ENCODE measurements at regions not wholly inside any gene's neighbourhood (a gene's known extent, or its start where the extent isn't known, plus 50 kb on each side); places are given as distances from the start of the nearest gene placed in this dataset.

DNA sequence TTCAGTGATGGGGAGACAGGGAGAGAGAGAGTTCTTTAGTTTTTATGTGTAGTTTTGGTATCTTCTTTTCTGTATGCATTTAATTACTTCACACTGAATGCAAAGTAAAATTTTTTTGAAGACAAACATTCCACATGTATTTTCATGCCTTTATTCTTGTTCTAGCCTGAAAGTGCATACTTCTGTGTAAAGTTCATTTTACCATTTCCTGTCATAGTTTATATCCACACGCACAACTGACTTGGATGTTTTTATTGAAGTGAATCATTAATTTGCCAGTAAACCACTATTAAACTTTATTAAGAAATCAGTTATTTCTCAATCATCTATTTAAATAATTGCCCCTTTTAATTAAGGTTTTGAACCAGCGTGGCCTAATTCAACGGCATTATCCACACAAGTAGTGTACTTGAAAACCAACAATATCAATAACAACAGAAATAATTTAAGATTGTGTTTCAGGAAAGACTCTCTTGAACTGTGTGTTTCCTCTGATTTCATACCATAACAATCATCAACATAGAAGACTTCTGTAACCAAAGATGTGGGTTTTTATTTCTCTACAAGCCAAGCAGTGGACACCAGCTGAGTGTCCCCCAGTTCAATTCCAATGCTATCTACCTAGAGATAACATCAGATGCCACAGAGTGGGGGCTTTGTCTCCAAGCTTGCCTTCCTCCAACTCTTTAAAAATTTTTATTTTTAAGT is 512.7 kb upstream of the JAG1 start:
- H3K36me3 ChIP-seq: no peaks in the 10 kb centered on the region
- no peak for ATAC-seq
- no peaks in the 10 kb centered on the region for H3K27me3 ChIP-seq
- no peak overlapping the region for H3K4me3 ChIP-seq
- no peak for TF ChIP-seq CTCF (IDR thresholded peaks at IDR 0.05)
- H3K9me3 ChIP-seq: peaks cover 0 to 13% of the 10 kb centered on the region in 2 donors
- intact Hi-C loops (cut with DNase I): no loop called here
- H3K27ac ChIP-seq: no peak overlapping the region
- H3K4me1 ChIP-seq: peaks cover 0 to 15% of the 10 kb centered on the region in 2 donors
- no peak for DNase-seq

- Histone ChIP-seq H3K36me3 (no peaks in the 10 kb centered on the region), H3K9me3 (peaks cover 0 to 13% of the 10 kb centered on the region in 2 donors), H3K27me3 (no peaks in the 10 kb centered on the region), H3K4me1 (no peaks in the 10 kb centered on the region), H3K4me3 (no peak overlapping the region), H3K27ac (no peak overlapping the region)
- no peak for TF ChIP-seq CTCF (IDR thresholded peaks at IDR 0.05)
- no peak for ATAC-seq
- intact Hi-C loops (cut with DNase I): no loop called here
- no peak for DNase-seq
Observed at GRCh38 chr20:11188843-11189603, 515.2 kb upstream of the JAG1 start.

GRCh38 chr20:11190741-11191140 is 516.9 kb upstream of the JAG1 start:
- no peak for TF ChIP-seq CTCF (IDR thresholded peaks at IDR 0.05)
- Histone ChIP-seq H3K27ac (no peak overlapping the region), H3K4me3 (no peak overlapping the region), H3K36me3 (no peaks in the 10 kb centered on the region), H3K4me1 (peaks cover 0 to 3% of the 10 kb centered on the region in 2 donors), H3K27me3 (no peaks in the 10 kb centered on the region), H3K9me3 (peaks cover 0 to 2% of the 10 kb centered on the region in 2 donors)
- intact Hi-C loops (cut with DNase I): no loop called here
- ATAC-seq (no peak), DNase-seq (no peak)

GRCh38 chr20:11192106-11192505 is 518.3 kb upstream of the JAG1 start:
- TF ChIP-seq CTCF (IDR thresholded peaks at IDR 0.05): no peak
- Histone ChIP-seq H3K4me1 (peaks cover 7 to 12% of the 10 kb centered on the region in 2 donors), H3K27me3 (no peaks in the 10 kb centered on the region), H3K4me3 (no peak overlapping the region), H3K9me3 (no peaks in the 10 kb centered on the region), H3K27ac (no peak overlapping the region), H3K36me3 (no peaks in the 10 kb centered on the region)
- ATAC-seq (no peak), DNase-seq (peak in 1 of 4 donors; percentile 31)
- intact Hi-C loops (cut with DNase I): no loop called here

DNA sequence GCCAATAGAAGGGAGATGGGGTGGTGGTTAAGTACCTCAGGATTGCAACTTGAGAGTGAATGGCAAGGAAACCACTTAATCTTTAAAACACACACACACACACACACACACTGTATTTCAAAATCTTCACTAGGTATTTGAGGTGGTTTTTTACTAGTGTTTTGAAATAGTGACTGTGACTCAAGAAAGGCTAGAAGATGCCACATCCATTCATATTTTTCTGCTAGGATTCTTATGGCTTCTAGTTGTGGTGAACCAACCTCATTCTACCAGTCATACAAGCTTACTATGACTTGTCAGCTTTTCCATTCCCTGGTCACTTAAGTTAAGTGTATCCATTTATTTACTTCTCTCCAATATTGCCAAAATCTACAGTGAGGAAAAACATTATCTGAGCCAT is 519.4 kb upstream of the JAG1 start:
- H3K4me1 ChIP-seq: peaks cover 7 to 12% of the 10 kb centered on the region in 2 donors
- TF ChIP-seq CTCF (IDR thresholded peaks at IDR 0.05): no peak
- ATAC-seq: no peak

More for the DNA sequence above, 519.4 kb upstream of the JAG1 start:
- Histone ChIP-seq H3K36me3 (no peaks in the 10 kb centered on the region), H3K9me3 (no peaks in the 10 kb centered on the region), H3K4me3 (no peak overlapping the region), H3K27me3 (no peaks in the 10 kb centered on the region), H3K27ac (no peak overlapping the region)
- intact Hi-C loops (cut with DNase I): no loop called here
- DNase-seq: no peak
